CD4-positive, alpha-beta T cell treated with Interleukin-4 for 4 hours (primary cell): ENCODE measurements at regions not wholly inside any gene's neighbourhood (a gene's known extent, or its start where the extent isn't known, plus 50 kb on each side); places are given as distances from the start of the nearest gene placed in this dataset.

Experiments used
- DNase-seq: peaks from one replicate; pipeline ENCODE4 v3.0.0-alpha.2; 2020

- DNase-seq, result no peak
Observed at GRCh38 chr6:95366414-95366813, 210.9 kb upstream of the MANEA start.

GRCh38 chr6:95383878-95384277 is 193.5 kb upstream of the MANEA start:
- no peak for DNase-seq

DNA sequence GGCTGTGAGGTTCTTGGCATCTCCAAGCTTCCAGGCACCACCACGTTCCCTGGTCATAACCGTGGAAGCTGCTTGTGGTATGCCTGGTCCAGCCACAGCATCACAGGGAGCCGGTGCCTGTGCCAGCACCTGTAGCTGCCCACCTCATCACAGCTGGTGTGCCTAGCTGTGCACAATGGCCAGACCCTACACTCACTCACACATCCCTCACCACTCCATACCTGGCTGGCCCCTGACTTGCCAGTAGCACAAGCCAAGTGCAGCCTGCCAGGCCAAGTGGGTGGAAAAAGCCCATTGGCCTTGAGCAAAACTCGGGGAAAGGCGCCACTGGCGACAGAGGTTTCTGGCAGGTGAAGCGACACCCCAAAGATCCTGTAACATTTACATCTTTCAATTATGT is 192.3 kb upstream of the MANEA start:
- no peak for DNase-seq

GRCh38 chr6:95387845-95388244 is 189.5 kb upstream of the MANEA start:
- no peak for DNase-seq

DNA sequence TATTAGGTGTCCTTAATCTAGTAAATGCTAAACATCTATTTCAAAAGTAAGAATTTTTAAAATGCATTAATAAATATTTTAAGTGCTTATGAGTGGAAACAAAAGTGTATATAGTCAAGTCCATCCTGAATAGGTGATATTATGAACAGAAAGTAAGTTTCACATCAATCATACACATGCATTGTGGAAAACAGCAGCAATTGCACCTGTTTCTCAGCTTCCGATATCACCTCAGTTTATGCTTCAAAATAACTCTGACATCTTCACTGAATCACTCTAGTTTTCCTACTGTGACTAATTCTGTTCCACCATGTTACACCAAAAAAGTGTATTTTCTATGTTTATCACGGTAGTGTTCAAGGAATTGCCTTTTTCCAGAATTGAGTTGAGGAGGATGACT is 172.6 kb upstream of the MANEA start:
- DNase-seq, result no peak

DNA sequence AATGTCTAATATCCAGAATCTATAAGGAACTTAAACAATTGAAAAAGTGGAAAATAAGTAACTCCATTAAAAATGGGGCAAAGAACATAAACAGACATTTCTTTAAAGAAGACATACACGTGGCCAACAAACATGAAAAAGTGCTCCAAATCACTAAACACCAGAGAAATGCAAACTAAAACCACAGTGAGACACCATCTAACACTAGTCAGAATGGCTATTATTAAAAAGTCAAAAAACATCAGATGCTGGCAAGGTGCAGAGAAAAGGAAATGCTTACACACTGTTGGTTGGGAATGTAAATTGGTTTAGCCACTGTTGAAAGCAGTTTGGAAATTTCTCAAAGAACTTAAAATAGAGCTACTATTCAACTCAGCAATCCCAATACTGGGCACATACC is 169.2 kb upstream of the MANEA start:
- DNase-seq, result no peak

- DNase-seq, result no peak
Observed at GRCh38 chr6:95410168-95410567, 167.2 kb upstream of the MANEA start.

GRCh38 chr6:95413789-95414188 is 163.5 kb upstream of the MANEA start:
- no peak for DNase-seq

GRCh38 chr6:95417856-95418255 is 159.5 kb upstream of the MANEA start:
- DNase-seq, result no peak

- no peak for DNase-seq
Observed at GRCh38 chr6:95420792-95421191, 156.5 kb upstream of the MANEA start.

GRCh38 chr6:95423331-95423730 is 154.0 kb upstream of the MANEA start:
- no peak for DNase-seq

DNA sequence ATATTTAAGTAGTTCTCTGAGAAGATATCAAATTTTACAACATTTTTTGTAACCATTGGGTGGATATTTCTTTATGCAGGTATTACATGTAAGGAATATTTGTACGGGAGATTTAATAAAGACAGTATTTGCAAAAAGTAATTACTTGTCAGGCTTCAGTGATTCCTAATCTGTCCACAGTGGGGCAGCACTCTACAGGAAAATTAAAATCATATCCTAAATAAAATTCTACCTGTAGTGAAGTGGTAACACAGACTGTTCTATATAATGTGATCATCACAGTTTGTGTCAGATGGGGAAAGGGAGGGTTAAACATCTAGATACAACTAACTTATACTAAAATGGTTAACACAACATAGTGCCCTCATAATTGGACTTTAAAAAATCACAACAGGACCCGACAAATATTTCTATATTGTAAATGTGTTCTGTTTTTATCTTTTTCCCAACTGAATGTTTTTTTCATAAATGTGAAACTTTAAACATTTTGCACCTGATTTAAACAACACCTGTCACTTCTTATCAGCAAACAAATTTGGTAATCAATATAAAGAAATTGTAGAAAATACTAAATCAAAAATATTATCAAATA is 145.6 kb upstream of the MANEA start:
- DNase-seq, result peak; percentile 37

DNA sequence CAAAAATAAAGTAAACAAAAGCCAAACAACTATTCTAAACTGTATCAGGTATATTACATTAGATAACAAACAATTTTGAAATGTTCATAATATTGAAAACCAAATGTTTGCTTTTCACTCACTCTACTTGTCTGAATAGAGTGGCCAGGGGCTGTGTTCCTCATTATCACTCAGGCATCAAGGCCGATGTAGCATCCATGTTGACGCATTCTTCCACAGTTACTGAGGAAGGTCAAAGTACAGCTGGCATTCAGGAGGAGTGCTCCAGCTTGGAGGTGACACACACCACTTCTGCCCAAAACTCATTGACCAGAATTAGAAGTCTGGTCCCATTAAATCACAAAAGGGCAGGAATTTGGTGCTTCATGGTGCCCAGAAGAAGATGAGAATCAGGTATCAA is 137.6 kb upstream of the MANEA start:
- DNase-seq, result no peak

DNA sequence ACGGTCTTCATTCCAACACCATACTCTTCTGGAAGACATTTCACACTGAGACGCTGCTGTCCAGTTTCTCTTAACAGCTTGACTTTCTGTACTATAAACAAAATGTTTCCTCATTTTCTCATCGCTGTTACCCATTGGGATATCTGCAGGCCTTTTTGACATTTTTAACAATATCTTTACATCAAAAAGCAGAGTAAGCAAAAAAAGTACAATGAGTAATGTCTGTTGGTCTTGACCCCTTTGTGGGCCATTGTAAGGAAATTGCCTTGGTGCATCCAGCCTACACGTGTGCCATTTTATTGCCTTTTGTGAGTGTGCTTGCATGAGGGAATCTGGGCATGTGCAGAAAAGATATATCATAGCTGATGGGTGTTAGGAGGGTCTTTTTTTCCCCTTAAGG is 129.1 kb upstream of the MANEA start:
- DNase-seq, result no peak

DNA sequence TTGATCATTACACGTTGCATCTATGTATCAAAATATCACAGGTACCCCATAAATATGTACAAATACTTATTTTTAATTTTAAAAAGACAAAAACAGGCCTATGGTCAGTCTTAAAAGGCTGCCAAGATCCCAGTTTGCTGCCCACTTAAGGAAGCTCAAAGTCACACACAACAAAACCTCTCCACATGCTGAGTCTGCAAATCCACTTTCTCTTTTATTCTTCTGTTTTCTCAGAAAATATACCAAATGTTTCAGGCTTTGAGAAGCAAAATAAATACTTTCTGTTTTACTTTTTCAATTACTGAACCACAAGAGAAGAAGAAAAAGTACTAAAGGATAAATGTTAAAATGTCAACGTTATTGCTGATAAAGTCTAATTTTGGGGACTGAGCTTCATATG is 107.8 kb upstream of the MANEA start:
- DNase-seq, result no peak

- no peak for DNase-seq
Observed at GRCh38 chr6:95478941-95479340, 98.4 kb upstream of the MANEA start.

DNA sequence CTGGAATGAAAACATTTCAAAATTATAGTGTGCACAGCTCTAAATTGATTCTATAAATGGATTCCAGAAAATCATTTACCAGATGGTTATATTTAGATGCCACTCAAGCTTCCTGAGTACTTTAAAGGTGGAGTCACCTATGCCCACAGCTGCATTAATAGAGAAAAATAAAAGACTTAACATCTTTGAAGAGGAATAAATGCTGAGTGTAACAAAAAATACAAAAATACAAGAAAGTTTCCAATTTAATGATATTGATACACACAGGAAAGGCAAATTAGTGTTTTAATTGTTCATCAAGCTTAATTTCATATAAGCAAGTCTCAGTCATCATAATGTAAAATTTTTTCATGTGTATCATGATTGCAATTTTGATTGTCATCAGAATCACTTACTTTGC is 89.5 kb upstream of the MANEA start:
- DNase-seq, result no peak

GRCh38 chr6:95489185-95489863 is 88.0 kb upstream of the MANEA start:
- DNase-seq, result no peak

- DNase-seq, result no peak
Observed at GRCh38 chr6:95496769-95497426, 80.4 kb upstream of the MANEA start.

- DNase-seq, result no peak
Observed at GRCh38 chr6:95501032-95501904, 76.1 kb upstream of the MANEA start.

DNA sequence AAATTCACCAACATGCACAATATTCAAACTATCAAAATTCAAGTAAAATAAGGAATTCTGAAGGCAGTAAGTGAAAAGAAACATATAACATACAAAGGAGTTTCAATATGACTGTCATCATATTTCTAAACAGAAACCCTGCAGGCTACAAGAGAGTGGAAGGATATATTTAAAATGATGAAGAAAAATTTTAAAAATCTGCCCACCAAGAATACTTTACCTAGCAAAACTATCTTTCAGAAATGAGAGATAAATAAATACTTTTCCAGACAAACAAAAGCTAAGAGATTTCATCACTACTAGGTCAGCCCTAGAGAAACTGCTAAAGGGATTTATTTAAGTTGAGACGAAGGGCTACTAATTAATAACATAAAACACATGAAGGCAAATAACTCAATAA is 73.8 kb upstream of the MANEA start:
- DNase-seq, result no peak

DNA sequence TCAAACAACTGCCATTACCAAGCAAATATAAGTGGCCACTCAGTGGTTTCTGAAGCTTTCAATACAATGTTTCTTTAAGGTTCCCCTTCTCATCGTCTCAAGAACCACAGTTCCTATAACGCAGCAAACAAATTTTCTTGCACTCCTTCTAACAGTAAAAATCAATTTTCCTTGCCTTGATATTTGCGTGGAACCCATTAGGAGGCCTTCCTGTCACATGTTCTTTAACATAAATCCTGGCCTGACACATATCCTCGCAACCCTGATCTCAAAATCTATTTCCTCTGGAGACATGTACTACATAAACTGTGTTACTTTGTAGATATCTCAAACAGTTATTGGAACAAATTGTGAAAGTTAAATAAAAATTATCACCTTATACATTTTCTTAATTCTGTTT is 65.9 kb upstream of the MANEA start:
- no peak for DNase-seq

GRCh38 chr6:95515975-95516374 is 61.4 kb upstream of the MANEA start:
- no peak for DNase-seq

DNA sequence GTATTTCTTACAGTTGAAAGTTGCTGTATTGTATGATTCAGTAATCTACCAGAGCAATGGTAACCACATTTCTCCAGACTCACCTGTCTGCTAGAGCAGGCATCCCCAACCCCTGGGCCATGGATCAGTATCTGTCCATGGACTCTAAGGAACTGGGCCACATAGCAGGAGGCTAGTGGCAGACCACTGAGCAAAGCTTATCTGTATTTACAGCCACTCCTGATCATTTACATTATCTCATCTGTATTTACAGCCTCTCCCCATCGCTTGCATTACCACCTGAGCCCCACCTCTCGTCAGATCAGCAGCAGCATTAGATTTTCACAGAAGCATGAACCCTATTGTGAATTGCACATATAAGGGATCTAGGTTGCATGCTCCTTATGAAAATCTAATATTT is 60.3 kb upstream of the MANEA start:
- no peak for DNase-seq
